ENCODE measurements at regions not wholly inside any gene's neighbourhood (a gene's known extent, or its start where the extent isn't known, plus 50 kb on each side); places are given as distances from the start of the nearest gene placed in this dataset.

GRCh38 chr14:82878951-82879350, 1345.3 kb upstream of the SEL1L start:
- no peaks in the 10 kb centered on the region for H3K36me3 ChIP-seq (ENCODE audit: insufficient read depth, low read length)
- H3K79me2 ChIP-seq (ENCODE audit: control insufficient read depth, insufficient read depth, low read length, unreplicated experiment): no peaks in the 10 kb centered on the region
- H2AFZ ChIP-seq (ENCODE audit: low read length, unreplicated experiment): no peak overlapping the region
- no peaks in the 10 kb centered on the region for H3K27me3 ChIP-seq (ENCODE audit: insufficient read depth, low read length)
- H3K4me3 ChIP-seq (ENCODE audit: low read depth, low read length): no peak overlapping the region
- no peaks in the 10 kb centered on the region for H3K4me1 ChIP-seq (ENCODE audit: control insufficient read depth, insufficient read depth, low read length, unreplicated experiment)
- H3K27ac ChIP-seq (ENCODE audit: low read depth, low read length): no peak overlapping the region

GRCh38 chr14:82879949-82880535, 1346.4 kb upstream of the SEL1L start:
- Histone ChIP-seq H2AFZ (ENCODE audit: low read length, unreplicated experiment) (no peak overlapping the region), H3K79me2 (ENCODE audit: control insufficient read depth, insufficient read depth, low read length, unreplicated experiment) (no peaks in the 10 kb centered on the region), H3K27me3 (ENCODE audit: insufficient read depth, low read length) (no peaks in the 10 kb centered on the region), H3K4me3 (ENCODE audit: low read depth, low read length) (no peak overlapping the region), H3K27ac (ENCODE audit: low read depth, low read length) (no peak overlapping the region), H3K4me1 (ENCODE audit: control insufficient read depth, insufficient read depth, low read length, unreplicated experiment) (no peaks in the 10 kb centered on the region), H3K36me3 (ENCODE audit: insufficient read depth, low read length) (no peaks in the 10 kb centered on the region)

GRCh38 chr14:82886670-82887069, 1353.0 kb upstream of the SEL1L start:
- H3K36me3 ChIP-seq (ENCODE audit: insufficient read depth, low read length): no peaks in the 10 kb centered on the region
- no peak overlapping the region for H2AFZ ChIP-seq (ENCODE audit: low read length, unreplicated experiment)
- H3K27ac ChIP-seq (ENCODE audit: low read depth, low read length): no peak overlapping the region
- H3K4me1 ChIP-seq (ENCODE audit: control insufficient read depth, insufficient read depth, low read length, unreplicated experiment): no peaks in the 10 kb centered on the region
- no peaks in the 10 kb centered on the region for H3K79me2 ChIP-seq (ENCODE audit: control insufficient read depth, insufficient read depth, low read length, unreplicated experiment)
- H3K27me3 ChIP-seq (ENCODE audit: insufficient read depth, low read length): no peaks in the 10 kb centered on the region
- H3K4me3 ChIP-seq (ENCODE audit: low read depth, low read length): no peak overlapping the region

- H3K27ac ChIP-seq (ENCODE audit: low read depth, low read length): no peak overlapping the region
- no peaks in the 10 kb centered on the region for H3K27me3 ChIP-seq (ENCODE audit: insufficient read depth, low read length)
These were observed 1356.0 kb upstream of the SEL1L start for GRCh38 chr14:82889701-82890100.

GRCh38 chr14:82896476-82896875, 1362.8 kb upstream of the SEL1L start:
- Histone ChIP-seq H2AFZ (ENCODE audit: low read length, unreplicated experiment) (no peak overlapping the region), H3K27me3 (ENCODE audit: insufficient read depth, low read length) (no peaks in the 10 kb centered on the region), H3K4me3 (ENCODE audit: low read depth, low read length) (no peak overlapping the region), H3K79me2 (ENCODE audit: control insufficient read depth, insufficient read depth, low read length, unreplicated experiment) (no peaks in the 10 kb centered on the region), H3K4me1 (ENCODE audit: control insufficient read depth, insufficient read depth, low read length, unreplicated experiment) (no peaks in the 10 kb centered on the region), H3K27ac (ENCODE audit: low read depth, low read length) (no peak overlapping the region), H3K36me3 (ENCODE audit: insufficient read depth, low read length) (no peaks in the 10 kb centered on the region)

More at GRCh38 chr14:82889701-82890100, 1356.0 kb upstream of the SEL1L start:
- H3K79me2 ChIP-seq (ENCODE audit: control insufficient read depth, insufficient read depth, low read length, unreplicated experiment): no peaks in the 10 kb centered on the region
- H3K4me3 ChIP-seq (ENCODE audit: low read depth, low read length): no peak overlapping the region
- no peaks in the 10 kb centered on the region for H3K4me1 ChIP-seq (ENCODE audit: control insufficient read depth, insufficient read depth, low read length, unreplicated experiment)
- H3K36me3 ChIP-seq (ENCODE audit: insufficient read depth, low read length): no peaks in the 10 kb centered on the region
- H2AFZ ChIP-seq (ENCODE audit: low read length, unreplicated experiment): no peak overlapping the region

GRCh38 chr14:82897469-82898308, 1364.0 kb upstream of the SEL1L start:
- H3K4me1 ChIP-seq (ENCODE audit: control insufficient read depth, insufficient read depth, low read length, unreplicated experiment): no peaks in the 10 kb centered on the region
- no peak overlapping the region for H3K4me3 ChIP-seq (ENCODE audit: low read depth, low read length)
- no peaks in the 10 kb centered on the region for H3K79me2 ChIP-seq (ENCODE audit: control insufficient read depth, insufficient read depth, low read length, unreplicated experiment)
- no peaks in the 10 kb centered on the region for H3K36me3 ChIP-seq (ENCODE audit: insufficient read depth, low read length)
- no peak overlapping the region for H3K27ac ChIP-seq (ENCODE audit: low read depth, low read length)
- H2AFZ ChIP-seq (ENCODE audit: low read length, unreplicated experiment): no peak overlapping the region
- H3K27me3 ChIP-seq (ENCODE audit: insufficient read depth, low read length): no peaks in the 10 kb centered on the region

GRCh38 chr14:82905762-82906161, 1372.1 kb upstream of the SEL1L start:
- Histone ChIP-seq H3K36me3 (ENCODE audit: insufficient read depth, low read length) (no peaks in the 10 kb centered on the region), H3K27me3 (ENCODE audit: insufficient read depth, low read length) (no peaks in the 10 kb centered on the region), H3K4me1 (ENCODE audit: control insufficient read depth, insufficient read depth, low read length, unreplicated experiment) (no peaks in the 10 kb centered on the region), H3K79me2 (ENCODE audit: control insufficient read depth, insufficient read depth, low read length, unreplicated experiment) (no peaks in the 10 kb centered on the region), H3K27ac (ENCODE audit: low read depth, low read length) (no peak overlapping the region), H2AFZ (ENCODE audit: low read length, unreplicated experiment) (no peak overlapping the region), H3K4me3 (ENCODE audit: low read depth, low read length) (no peak overlapping the region)

- no peak overlapping the region for H2AFZ ChIP-seq (ENCODE audit: low read length, unreplicated experiment)
- H3K36me3 ChIP-seq (ENCODE audit: insufficient read depth, low read length): no peaks in the 10 kb centered on the region
- H3K27me3 ChIP-seq (ENCODE audit: insufficient read depth, low read length): no peaks in the 10 kb centered on the region
- H3K4me1 ChIP-seq (ENCODE audit: control insufficient read depth, insufficient read depth, low read length, unreplicated experiment): no peaks in the 10 kb centered on the region
- no peak overlapping the region for H3K4me3 ChIP-seq (ENCODE audit: low read depth, low read length)
- H3K27ac ChIP-seq (ENCODE audit: low read depth, low read length): no peak overlapping the region
- no peaks in the 10 kb centered on the region for H3K79me2 ChIP-seq (ENCODE audit: control insufficient read depth, insufficient read depth, low read length, unreplicated experiment)
These were observed 1378.3 kb upstream of the SEL1L start for GRCh38 chr14:82911930-82912329.

- no peak overlapping the region for H3K4me3 ChIP-seq (ENCODE audit: low read depth, low read length)
- no peaks in the 10 kb centered on the region for H3K27me3 ChIP-seq (ENCODE audit: insufficient read depth, low read length)
- H3K4me1 ChIP-seq (ENCODE audit: control insufficient read depth, insufficient read depth, low read length, unreplicated experiment): no peaks in the 10 kb centered on the region
These were observed 1379.7 kb upstream of the SEL1L start for GRCh38 chr14:82913396-82913795.

GRCh38 chr14:82915381-82915780, 1381.7 kb upstream of the SEL1L start:
- Histone ChIP-seq H3K27me3 (ENCODE audit: insufficient read depth, low read length) (no peaks in the 10 kb centered on the region), H3K4me3 (ENCODE audit: low read depth, low read length) (no peak overlapping the region), H3K36me3 (ENCODE audit: insufficient read depth, low read length) (no peaks in the 10 kb centered on the region), H2AFZ (ENCODE audit: low read length, unreplicated experiment) (no peak overlapping the region), H3K27ac (ENCODE audit: low read depth, low read length) (no peak overlapping the region), H3K79me2 (ENCODE audit: control insufficient read depth, insufficient read depth, low read length, unreplicated experiment) (no peaks in the 10 kb centered on the region), H3K4me1 (ENCODE audit: control insufficient read depth, insufficient read depth, low read length, unreplicated experiment) (no peaks in the 10 kb centered on the region)

More at GRCh38 chr14:82913396-82913795, 1379.7 kb upstream of the SEL1L start:
- Histone ChIP-seq H3K79me2 (ENCODE audit: control insufficient read depth, insufficient read depth, low read length, unreplicated experiment) (no peaks in the 10 kb centered on the region), H2AFZ (ENCODE audit: low read length, unreplicated experiment) (no peak overlapping the region), H3K27ac (ENCODE audit: low read depth, low read length) (no peak overlapping the region), H3K36me3 (ENCODE audit: insufficient read depth, low read length) (no peaks in the 10 kb centered on the region)

GRCh38 chr14:82935691-82936090, 1402.0 kb upstream of the SEL1L start:
- Histone ChIP-seq H3K27me3 (ENCODE audit: insufficient read depth, low read length) (no peaks in the 10 kb centered on the region), H2AFZ (ENCODE audit: low read length, unreplicated experiment) (no peak overlapping the region), H3K36me3 (ENCODE audit: insufficient read depth, low read length) (no peaks in the 10 kb centered on the region), H3K4me1 (ENCODE audit: control insufficient read depth, insufficient read depth, low read length, unreplicated experiment) (no peaks in the 10 kb centered on the region), H3K79me2 (ENCODE audit: control insufficient read depth, insufficient read depth, low read length, unreplicated experiment) (no peaks in the 10 kb centered on the region), H3K4me3 (ENCODE audit: low read depth, low read length) (no peak overlapping the region), H3K27ac (ENCODE audit: low read depth, low read length) (no peak overlapping the region)

Measured in ACC112 (cell line).